GM21390 (cell line): ENCODE measurements at regions not wholly inside any gene's neighbourhood (a gene's known extent, or its start where the extent isn't known, plus 50 kb on each side); places are given as distances from the start of the nearest gene placed in this dataset.
"Not testable (repeated sequence)": the region's sequence is repeated elsewhere in the genome, so short reads cannot be mapped to it uniquely, and the experiment has no call there.

Experiments used
- ATAC-seq: cut with Tn5 transposase; IDR thresholded peaks from one replicate; pipeline ENCODE4 v1.9.1; 2021; ENCODE audit not compliant: unreplicated experiment

GRCh38 chrX:140074851-140075250 lies 109.5 kb upstream of the CXorf66 start:
- not testable (repeated sequence) for ATAC-seq

- ATAC-seq: no peak
These were observed 105.7 kb upstream of the CXorf66 start for GRCh38 chrX:140071037-140071436.

GRCh38 chrX:140065961-140066662 lies 100.8 kb upstream of the CXorf66 start:
- no peak for ATAC-seq

GRCh38 chrX:140064993-140065392 lies 99.7 kb upstream of the CXorf66 start:
- ATAC-seq: no peak

GRCh38 chrX:140057001-140057411 lies 91.7 kb upstream of the CXorf66 start:
- ATAC-seq: peak; percentile 93

DNA sequence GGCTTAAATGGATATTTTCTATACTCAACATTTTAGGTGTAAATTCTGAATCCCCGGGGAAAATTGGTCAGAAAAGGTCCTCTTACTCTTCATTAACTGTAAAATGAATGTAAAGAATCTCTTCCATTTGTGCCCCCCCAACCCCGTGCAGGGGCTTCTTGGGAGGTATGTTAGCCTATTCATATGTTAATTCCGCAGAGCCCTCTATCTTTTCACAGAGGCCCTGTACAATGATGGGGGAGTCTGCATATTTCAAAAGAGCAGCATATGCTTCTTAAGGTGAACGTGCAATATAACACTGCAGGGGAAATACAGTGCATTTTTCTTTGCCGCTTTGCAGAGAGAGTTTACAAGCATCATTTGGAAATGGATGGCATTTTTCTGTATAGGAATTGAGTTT lies 88.5 kb upstream of the CXorf66 start:
- ATAC-seq: no peak

DNA sequence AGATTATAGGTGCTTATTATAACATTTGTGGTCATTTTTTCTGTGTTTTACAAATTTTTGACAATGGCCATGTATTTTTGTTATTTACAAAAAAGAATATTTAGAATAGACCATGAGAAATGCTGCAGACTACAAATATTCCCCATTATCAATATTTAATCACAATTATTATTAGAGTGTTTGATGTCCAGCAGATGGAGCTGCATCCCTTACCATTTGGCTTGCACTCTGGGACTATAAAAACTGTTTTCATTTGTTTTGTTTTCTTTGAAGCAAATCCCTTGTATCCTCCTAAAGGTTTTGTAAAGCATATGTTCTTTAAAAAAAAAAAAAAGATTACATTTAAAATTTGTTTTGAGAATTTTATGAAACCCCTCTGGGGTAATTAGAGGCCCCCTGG lies 85.6 kb upstream of the CXorf66 start:
- no peak for ATAC-seq

DNA sequence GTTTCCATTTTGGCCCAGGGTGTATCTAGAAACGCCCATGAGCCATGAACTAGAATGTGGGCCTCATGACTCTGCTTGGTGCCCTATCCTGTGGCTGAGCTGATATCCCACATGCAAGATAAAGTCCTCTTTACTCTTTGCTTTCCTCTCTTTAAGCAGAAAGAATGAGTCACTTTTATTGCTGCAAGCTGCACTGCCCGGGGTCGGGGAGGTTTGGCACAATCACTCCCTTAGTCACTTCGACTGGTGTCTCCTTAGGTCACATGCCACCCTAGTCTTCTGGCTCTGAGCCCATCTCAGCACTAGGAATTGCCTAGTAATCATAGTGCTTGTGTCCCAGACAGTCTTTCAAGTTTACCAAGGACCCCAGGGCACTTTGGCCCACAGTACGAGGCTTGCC lies 75.1 kb upstream of the CXorf66 start:
- ATAC-seq: no peak

- no peak for ATAC-seq
These were observed 73.5 kb upstream of the CXorf66 start for GRCh38 chrX:140038842-140039241.

DNA sequence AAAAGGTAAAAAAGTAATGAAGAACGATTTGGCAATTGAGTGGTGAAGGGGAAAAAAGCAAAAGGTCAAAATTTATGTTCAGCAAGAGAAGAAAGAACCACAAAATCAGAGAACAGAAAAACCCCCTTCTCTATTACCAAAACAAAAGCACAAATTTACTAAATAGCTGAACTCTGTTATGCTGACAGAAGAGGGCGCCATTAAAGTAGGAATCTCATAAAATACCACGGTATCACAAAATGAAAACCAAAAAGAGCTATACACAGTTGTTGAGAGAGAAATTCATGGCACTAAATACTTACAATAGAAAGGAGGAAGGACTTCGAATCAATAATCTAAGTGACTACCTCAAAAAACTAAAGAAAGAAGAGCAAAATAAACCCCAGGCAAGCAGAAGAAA lies 69.6 kb upstream of the CXorf66 start:
- no peak for ATAC-seq

DNA sequence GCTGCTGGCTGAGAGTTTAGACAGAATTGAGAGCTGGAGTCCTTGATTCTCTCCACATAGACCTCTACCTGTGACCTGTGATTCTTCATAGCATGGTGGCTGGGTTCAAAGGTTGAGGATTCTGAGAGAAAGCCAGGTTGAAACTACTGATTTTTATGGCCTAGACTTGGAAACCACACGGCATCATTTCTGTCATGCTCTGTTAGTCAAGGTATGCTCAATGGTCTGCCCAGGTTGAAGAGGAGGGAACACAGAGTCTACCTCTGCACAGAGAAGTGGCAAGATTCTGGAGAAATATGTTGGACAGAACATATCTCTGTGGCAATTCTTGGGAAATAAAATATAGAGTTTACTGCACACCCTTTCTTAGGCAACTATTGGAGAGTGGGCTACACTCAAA lies 57.2 kb upstream of the CXorf66 start:
- no peak for ATAC-seq

DNA sequence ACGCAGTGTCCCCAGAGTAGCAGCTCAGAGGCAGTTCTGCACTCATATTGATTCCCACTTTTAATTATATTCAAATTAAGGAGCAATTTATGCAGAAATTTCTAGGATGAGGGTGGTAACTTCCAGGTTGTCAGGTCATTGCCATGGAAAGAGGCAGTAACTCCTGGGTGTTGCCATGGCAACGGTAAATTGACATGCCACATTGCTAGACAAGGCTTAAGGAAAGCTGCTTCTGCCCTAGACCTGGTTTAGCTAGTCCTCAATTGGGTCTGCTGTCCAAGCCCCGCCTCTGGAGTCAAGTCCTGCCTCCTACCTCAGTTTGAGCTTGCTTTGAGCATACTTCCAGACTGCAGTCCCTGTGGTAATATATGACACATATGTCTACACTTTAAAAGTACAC lies 53.8 kb upstream of the CXorf66 start:
- not testable (repeated sequence) for ATAC-seq
